Non-pigmented ciliary epithelial cell (primary cell): ENCODE measurements at regions not wholly inside any gene's neighbourhood (a gene's known extent, or its start where the extent isn't known, plus 50 kb on each side); places are given as distances from the start of the nearest gene placed in this dataset.

ENCODE experiments used
- DNase-seq: peaks from one replicate; pipeline ENCODE4 v3.0.0-alpha.2; 2010; ENCODE audit warnings: low read depth

GRCh38 chr6:154885214-154885613, 109.9 kb upstream of the TIAM2 start:
- DNase-seq, result no peak

- DNase-seq, result no peak
Observed at GRCh38 chr6:154886016-154886415, 109.1 kb upstream of the TIAM2 start.

- DNase-seq, result no peak
Observed at GRCh38 chr6:154886471-154886870, 108.6 kb upstream of the TIAM2 start.

- no peak for DNase-seq
Observed at GRCh38 chr6:154887051-154887450, 108.1 kb upstream of the TIAM2 start.

GRCh38 chr6:154888421-154889295, 106.5 kb upstream of the TIAM2 start:
- no peak for DNase-seq

- DNase-seq, result no peak
Observed at GRCh38 chr6:154890874-154891273, 104.2 kb upstream of the TIAM2 start.

- no peak for DNase-seq
Observed at GRCh38 chr6:154891901-154892300, 103.2 kb upstream of the TIAM2 start.

- no peak for DNase-seq
Observed at GRCh38 chr6:154893917-154894316, 101.2 kb upstream of the TIAM2 start.

- no peak for DNase-seq
Observed at GRCh38 chr6:154894902-154895301, 100.2 kb upstream of the TIAM2 start.

- DNase-seq, result no peak
Observed at GRCh38 chr6:154895841-154896240, 99.3 kb upstream of the TIAM2 start.

- DNase-seq, result no peak
Observed at GRCh38 chr6:154898821-154899220, 96.3 kb upstream of the TIAM2 start.

GRCh38 chr6:154899824-154900463, 95.2 kb upstream of the TIAM2 start:
- DNase-seq, result no peak

GRCh38 chr6:154901876-154902552, 93.1 kb upstream of the TIAM2 start:
- DNase-seq, result no peak

- no peak for DNase-seq
Observed at GRCh38 chr6:154907291-154907690, 87.8 kb upstream of the TIAM2 start.

GRCh38 chr6:154908723-154909122, 86.4 kb upstream of the TIAM2 start:
- DNase-seq, result no peak

GRCh38 chr6:154909311-154909710, 85.8 kb upstream of the TIAM2 start:
- DNase-seq, result no peak

- no peak for DNase-seq
Observed at GRCh38 chr6:154909821-154910220, 85.3 kb upstream of the TIAM2 start.

GRCh38 chr6:154914288-154914687, 80.8 kb upstream of the TIAM2 start:
- DNase-seq, result no peak

GRCh38 chr6:154916857-154917256, 78.3 kb upstream of the TIAM2 start:
- no peak for DNase-seq

GRCh38 chr6:154917941-154918340, 77.2 kb upstream of the TIAM2 start:
- DNase-seq, result no peak

GRCh38 chr6:154919806-154920205, 75.3 kb upstream of the TIAM2 start:
- DNase-seq, result no peak

GRCh38 chr6:154920495-154921200, 74.5 kb upstream of the TIAM2 start:
- DNase-seq, result no peak
